CD4-positive, alpha-beta T cell treated with Interleukin-2 at 100 ng/mL for 4 hours (primary cell): ENCODE measurements at regions not wholly inside any gene's neighbourhood (a gene's known extent, or its start where the extent isn't known, plus 50 kb on each side); places are given as distances from the start of the nearest gene placed in this dataset.
"Not testable (repeated sequence)": the region's sequence is repeated elsewhere in the genome, so short reads cannot be mapped to it uniquely, and the experiment has no call there.

ENCODE experiments used
- DNase-seq: peaks from one replicate; pipeline ENCODE4 v3.0.0-alpha.2; 2020; ENCODE audit warnings: low spot score

- DNase-seq = not testable (repeated sequence)
Measured at GRCh38 chr5:97234380-97234779, 51.3 kb upstream of the RIOK2 start.

GRCh38 chr5:97242341-97242740 is 59.3 kb upstream of the RIOK2 start:
- no peak for DNase-seq

DNA sequence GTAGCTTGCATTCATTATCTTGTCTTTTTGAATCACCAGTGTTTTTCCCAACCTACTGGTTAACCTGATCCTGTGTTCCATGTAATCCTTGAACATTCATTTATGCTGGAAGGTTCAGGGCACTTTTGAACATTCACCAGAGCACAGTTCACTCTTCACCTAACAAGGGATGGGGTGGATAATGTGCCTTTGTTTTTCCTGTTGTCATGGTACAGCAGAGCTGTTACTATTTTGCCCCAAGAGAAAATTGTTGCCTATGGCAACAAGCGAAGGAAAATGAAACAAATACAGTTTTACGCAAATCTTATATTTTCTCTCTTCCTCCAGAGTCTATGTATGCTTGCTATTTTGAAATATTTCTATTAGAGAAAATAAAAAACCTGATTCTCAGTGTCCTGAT is 60.3 kb upstream of the RIOK2 start:
- DNase-seq = no peak

GRCh38 chr5:97245386-97245785 is 62.3 kb upstream of the RIOK2 start:
- no peak for DNase-seq

DNA sequence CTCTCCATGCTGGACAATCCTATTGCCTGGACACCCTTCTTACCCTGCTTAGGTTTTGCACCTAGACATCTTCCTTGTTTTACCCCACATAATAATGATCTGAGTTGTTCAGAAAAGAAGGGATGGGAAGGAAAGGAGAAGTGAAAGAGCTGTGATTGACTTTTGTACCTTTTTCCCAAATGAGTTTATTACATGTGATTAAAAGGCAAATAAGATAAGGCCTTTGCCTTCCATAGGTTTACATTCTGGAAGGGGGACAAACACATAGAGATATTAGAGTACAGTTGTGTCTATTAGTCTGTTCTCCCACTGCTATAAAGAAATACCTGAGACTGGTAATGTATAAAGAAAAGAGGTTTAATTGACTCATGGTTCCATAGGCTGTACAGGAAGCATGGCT is 67.1 kb upstream of the RIOK2 start:
- no peak for DNase-seq

- no peak for DNase-seq
Measured at GRCh38 chr5:97266076-97266475, 83.0 kb upstream of the RIOK2 start.

GRCh38 chr5:97266576-97266975 is 83.5 kb upstream of the RIOK2 start:
- no peak for DNase-seq

GRCh38 chr5:97267767-97268166 is 84.7 kb upstream of the RIOK2 start:
- no peak for DNase-seq

GRCh38 chr5:97276474-97277120 is 93.5 kb upstream of the RIOK2 start:
- no peak for DNase-seq

DNA sequence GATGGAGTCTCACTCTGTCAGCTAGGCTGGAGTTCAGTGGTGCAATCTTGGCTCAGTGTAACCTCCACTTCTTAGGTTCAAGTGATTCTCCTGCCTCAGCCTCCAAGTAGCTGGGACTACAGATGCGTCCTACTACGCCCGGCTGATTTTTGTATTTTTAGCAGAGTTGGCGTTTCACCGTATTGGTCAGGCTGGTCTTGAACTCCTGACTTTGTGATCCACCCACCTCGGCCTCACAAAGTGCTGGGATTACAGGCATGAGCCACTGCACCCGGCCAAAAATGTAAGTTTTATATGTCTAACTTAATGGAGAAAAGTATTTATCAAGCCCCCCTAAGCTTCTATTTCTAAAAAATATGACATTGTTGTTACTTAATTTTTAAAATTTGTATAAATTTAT is 98.2 kb upstream of the RIOK2 start:
- DNase-seq = no peak

DNA sequence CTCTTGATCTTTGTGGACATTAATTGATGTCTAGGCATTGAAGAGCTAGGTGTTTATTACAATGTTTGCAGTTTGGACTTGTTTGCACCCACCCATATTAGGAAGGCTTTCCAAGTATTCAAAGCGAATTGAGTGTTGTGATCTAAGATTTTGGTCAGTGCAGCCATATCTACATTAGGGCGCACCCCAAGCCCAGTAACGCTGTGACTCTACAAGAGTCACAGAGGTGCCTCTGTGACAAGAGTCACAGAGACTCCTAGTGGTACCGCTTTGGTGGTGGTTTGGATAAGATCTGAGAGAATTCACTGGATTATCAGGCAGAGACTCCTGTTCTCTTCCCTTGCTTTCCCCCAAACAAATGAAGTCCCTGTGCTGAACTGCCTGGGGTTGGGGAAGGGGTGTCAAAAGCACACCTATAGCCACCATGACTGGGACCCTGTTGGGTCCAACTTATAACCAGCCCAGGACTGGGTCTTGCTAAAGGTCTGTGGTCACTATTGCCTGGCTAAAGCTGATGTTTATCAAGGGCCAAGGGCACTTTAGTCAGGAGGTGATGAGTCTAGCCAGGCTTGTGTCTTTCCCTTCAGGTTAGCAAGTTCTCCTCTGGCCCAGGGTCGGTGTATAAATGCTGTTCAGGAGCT is 114.1 kb upstream of the RIOK2 start:
- no peak for DNase-seq

- no peak for DNase-seq
Measured at GRCh38 chr5:97297704-97298091, 114.7 kb upstream of the RIOK2 start.

- not testable (repeated sequence) for DNase-seq
Measured at GRCh38 chr5:97301181-97301580, 118.1 kb upstream of the RIOK2 start.

DNA sequence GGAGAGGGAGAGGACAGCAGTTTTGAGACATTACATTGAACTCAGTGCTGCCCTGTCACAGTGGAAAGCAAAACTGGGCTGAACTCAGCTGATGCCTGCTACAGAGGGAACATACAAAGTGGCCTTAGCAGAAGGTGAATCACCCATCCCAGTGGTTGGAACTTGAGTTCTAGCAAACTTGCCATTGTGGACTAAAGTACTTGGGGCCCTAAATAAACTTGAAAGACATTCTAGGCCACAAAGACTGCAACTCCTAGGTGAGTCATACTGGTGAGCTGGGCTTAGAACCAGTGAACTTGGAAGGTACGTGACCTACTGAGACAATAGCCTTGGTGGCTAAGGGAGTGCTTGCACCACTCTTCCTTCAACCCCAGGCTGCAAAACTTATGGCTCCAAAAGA is 155.7 kb upstream of the RIOK2 start:
- DNase-seq = no peak

GRCh38 chr5:97355775-97356174 is 172.7 kb upstream of the RIOK2 start:
- no peak for DNase-seq

- DNase-seq = no peak
Measured at GRCh38 chr5:97363577-97363976, 180.5 kb upstream of the RIOK2 start.

- DNase-seq = no peak
Measured at GRCh38 chr5:97364731-97365130, 181.7 kb upstream of the RIOK2 start.

DNA sequence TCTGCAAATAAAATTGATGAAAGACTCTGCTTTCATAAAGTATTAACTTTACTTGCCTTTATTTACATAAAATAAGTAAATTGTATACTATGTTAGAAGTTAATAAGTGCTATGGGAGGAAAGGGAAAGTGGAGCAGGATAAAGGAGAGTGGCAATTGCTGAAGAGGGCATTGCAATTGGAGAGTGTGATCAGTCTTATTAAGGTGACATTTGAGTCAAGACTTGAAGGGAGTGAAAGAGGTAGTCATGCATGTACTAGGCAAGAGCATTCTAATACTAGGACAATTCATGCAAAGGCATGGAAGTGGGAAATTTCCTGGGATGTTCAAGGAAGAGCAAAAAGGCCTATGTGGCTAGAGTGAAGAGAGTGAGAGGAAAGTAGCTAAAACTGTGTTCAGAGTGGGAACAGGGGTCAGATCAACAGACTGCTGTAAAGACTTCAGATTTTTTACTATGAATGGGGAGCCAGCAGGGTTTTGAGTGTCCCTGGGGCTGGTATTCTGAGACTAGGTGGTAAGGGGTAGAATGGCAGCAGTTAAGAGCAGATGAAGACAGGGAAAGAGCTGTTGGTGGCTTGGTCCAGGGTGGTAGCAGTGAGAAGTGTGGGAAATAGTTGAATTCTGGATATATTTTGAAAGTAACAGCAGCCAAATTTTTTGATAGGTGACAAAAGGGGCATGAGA is 182.3 kb upstream of the RIOK2 start:
- DNase-seq = no peak

DNA sequence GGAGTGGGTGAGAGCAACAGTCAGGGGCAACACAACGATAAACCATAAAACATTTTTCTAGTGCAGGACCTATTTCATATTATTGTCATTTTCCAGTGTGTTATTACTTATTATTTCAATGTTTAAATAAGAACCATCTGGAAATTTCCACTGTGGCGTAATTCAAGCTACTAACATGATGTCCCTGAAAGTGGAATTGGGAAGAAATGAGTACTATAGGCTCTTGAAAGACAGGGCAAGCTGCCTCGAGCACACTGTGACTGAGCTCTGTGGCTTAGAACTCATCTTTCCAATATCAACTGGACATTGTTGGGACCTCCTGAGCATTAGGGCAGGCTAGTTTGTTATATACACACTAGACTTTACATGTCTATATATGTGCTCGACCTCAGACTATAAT is 182.9 kb upstream of the RIOK2 start:
- DNase-seq = no peak

DNA sequence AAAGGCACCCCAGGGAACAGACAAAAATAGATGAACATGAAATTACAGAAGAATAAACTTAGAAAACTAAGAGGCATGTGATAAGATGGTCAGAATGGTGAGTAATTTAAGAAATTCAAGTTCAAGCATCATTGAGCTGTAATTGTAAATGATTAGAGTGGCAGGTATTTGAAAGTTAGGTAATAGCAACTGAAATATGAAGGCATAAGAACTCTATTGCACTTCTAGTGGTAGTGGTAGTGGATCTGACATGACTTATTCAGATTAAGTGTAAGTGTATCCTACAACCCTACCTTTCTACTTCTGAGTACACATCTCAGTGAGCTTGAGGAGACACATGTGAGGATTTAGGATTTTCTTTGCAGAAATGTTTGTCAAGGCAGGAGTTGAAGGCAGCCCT is 192.9 kb upstream of the RIOK2 start:
- no peak for DNase-seq

DNA sequence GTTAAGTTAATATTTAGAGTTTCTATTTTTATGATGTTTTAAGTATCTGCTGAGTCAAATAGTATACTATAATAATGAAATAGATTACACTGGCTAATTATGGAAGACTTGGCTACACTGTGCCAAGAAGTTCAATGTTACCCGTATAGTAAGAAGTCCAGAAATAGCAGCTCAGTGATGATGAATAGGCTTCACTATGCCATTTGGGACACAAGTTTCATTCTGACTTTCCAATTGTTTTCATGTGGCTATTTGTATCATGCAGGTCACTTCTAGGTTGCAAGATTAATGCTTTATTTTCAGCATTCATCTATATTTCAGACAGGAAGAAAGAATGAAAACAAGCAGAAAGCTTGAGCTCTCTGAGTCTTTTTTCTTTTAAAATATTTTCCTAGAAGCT is 194.5 kb upstream of the RIOK2 start:
- no peak for DNase-seq

DNA sequence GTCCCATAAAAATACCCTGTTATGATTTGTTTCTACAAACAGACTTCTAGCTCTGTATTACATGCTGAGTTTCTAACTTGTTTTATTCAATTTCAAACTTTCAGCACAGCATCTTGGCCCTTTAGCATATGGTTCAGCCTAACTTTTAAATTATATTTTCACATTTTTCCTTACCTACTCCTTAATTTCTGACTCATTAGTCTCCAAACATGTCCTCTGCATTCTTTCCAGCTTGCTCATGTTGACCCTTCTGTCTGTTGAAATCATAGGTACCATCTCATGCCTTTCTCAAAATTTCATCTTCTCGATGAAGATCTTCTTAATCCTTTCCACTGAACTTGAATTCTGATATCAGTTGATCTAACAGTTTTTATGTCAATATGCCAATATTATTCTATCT is 200.9 kb upstream of the RIOK2 start:
- no peak for DNase-seq

DNA sequence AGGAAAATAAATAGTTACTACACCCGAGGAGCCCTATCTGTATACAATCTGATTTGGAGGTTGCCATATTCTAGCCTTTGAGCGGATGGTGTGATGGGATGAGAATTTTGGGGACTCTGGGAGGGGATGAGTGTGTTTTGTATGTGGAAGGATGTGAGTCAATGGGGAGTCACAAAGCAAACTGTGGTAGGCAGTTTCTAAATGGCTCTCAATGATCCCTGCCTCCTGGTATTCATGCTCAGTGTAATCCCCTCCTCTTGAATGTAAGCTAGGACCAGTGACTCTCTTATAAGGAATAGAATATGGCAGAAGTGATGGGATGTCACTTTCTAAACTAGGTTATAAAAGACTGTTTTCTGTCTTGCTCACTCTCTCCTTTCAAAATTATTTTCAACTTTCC is 205.7 kb upstream of the RIOK2 start:
- no peak for DNase-seq

GRCh38 chr5:97400537-97400936 is 217.5 kb upstream of the RIOK2 start:
- no peak for DNase-seq
